GM12878 (cell line): ENCODE measurements at regions not wholly inside any gene's neighbourhood (a gene's known extent, or its start where the extent isn't known, plus 50 kb on each side); places are given as distances from the start of the nearest gene placed in this dataset.

ENCODE experiments used
- ATAC-seq: fragments of 200-7000 bp; cut with Tn5 transposase; 3 replicates; pipeline ENCODE4 v1.9.1; 2020; ENCODE audit warnings: mild to moderate bottlenecking, moderate library complexity
- BruUV-seq: library from RNA; stranded (reverse); fragments of 400-500 nt; replicated peaks from 2 replicates; lab custom pipeline; 2021; lab: Mats Ljungman, UMichigan
- CTCF ChIA-PET: fragments of 300-600 bp; sonication (Branson Sonifier 250); formaldehyde crosslinking; extraction: SDS; loops from one replicate; lab custom pipeline; 2021; ENCODE audit warnings: inconsistent platforms; lab: Yijun Ruan, JAX
- POLR2A ChIA-PET: fragments of 350-600 bp; formaldehyde crosslinking; extraction: SDS; loops from one replicate; lab custom pipeline; 2021; ENCODE audit warnings: inconsistent platforms; lab: Charles Lee
- RAD21 ChIA-PET: fragments of 300-600 bp; sonication (Branson Sonifier 250); formaldehyde crosslinking; loops from one replicate; lab custom pipeline; 2023; ENCODE audit warnings: antibody characterized with exemption; ENCODE audit not compliant: unreplicated experiment; lab: Charles Lee
- SMC1A ChIA-PET: fragments of 300-600 bp; sonication (Branson Sonifier 250); formaldehyde crosslinking; loops from one replicate; lab custom pipeline; 2023; ENCODE audit not compliant: unreplicated experiment, uncharacterized antibody; lab: Charles Lee
- DNase-seq: peaks from one replicate; pipeline ENCODE4 v3.0.0-alpha.2; 2011; ENCODE audit warnings: low read depth, low spot score
- FAIRE-seq: peaks from 3 replicates; lab custom pipeline; 2011; peaks lifted over from hg19 to GRCh38; lab: Jason Lieb, UNC
- H2AFZ ChIP-seq: 2 replicates; pipeline ENCODE4 v1.6.0; 2011; ENCODE audit warnings: low read depth, low read length, control low read depth; ENCODE audit not compliant: control insufficient read depth
- H3K27ac ChIP-seq: 2 replicates; pipeline ENCODE4 v1.5.1; 2011; ENCODE audit warnings: control low read depth; ENCODE audit not compliant: control insufficient read depth, insufficient read depth
- H3K27me3 ChIP-seq, 2 experiments: replicated peaks in 1 of 2; 2 replicates each; pipeline versions ENCODE4 v1.6.0 to v1.6.1; 2011; ENCODE audit warnings: low read length in 1 of 2; ENCODE audit not compliant: control insufficient read depth in 2 of 2, insufficient read depth in 2 of 2
- H3K36me3 ChIP-seq, 2 experiments: 2 replicates each; pipeline ENCODE4 v1.5.1; 2011; ENCODE audit warnings: low read length in 1 of 2; ENCODE audit not compliant: control insufficient read depth in 2 of 2, insufficient read depth in 2 of 2
- H3K4me1 ChIP-seq: 2 replicates; pipeline ENCODE4 v1.6.1; 2011; ENCODE audit warnings: mild to moderate bottlenecking, low read length, moderate library complexity, mixed read lengths; ENCODE audit not compliant: control insufficient read depth, insufficient read depth
- H3K4me2 ChIP-seq: 2 replicates; pipeline ENCODE4 v1.6.0; 2011; ENCODE audit warnings: control low read depth; ENCODE audit not compliant: control insufficient read depth, insufficient read depth
- H3K4me3 ChIP-seq: fragments of 200-600 bp; sonication (generic); 2 replicates; pipeline ENCODE4 v1.5.1; 2016
- H3K79me2 ChIP-seq: 2 replicates; pipeline ENCODE4 v1.6.0; 2011; ENCODE audit warnings: low read length; ENCODE audit not compliant: control insufficient read depth, insufficient read depth
- H3K9ac ChIP-seq: 2 replicates; pipeline ENCODE4 v1.8.0; 2011; ENCODE audit warnings: low read length, control low read depth, mixed read lengths; ENCODE audit not compliant: control insufficient read depth, insufficient read depth
- H3K9me3 ChIP-seq: replicated peaks from 3 replicates; pipeline ENCODE4 v1.5.1; 2011; ENCODE audit warnings: mild to moderate bottlenecking, low read length; ENCODE audit not compliant: control insufficient read depth, insufficient read depth
- H4K20me1 ChIP-seq: 2 replicates; pipeline ENCODE4 v1.6.0; 2011; ENCODE audit not compliant: control insufficient read depth, insufficient read depth
- CHD2 ChIP-seq: IDR thresholded peaks from 2 replicates; pipeline ENCODE4 v1.6.1; 2011; ENCODE audit warnings: low read depth, low read length, improper control_type of control experiment, borderline replicate concordance
- EGR1 ChIP-seq, 2 experiments: IDR thresholded peaks; 1 replicate in 1 of 2; 2 replicates in 1 of 2; pipeline ENCODE4 v1.6.1; 2011 to 2012; ENCODE audit warnings: low read depth in 2 of 2, low read length in 2 of 2, borderline replicate concordance in 1 of 2, mild to moderate bottlenecking in 1 of 2, moderate library complexity in 1 of 2
- EZH2 ChIP-seq: IDR thresholded peaks from 2 replicates; pipeline ENCODE4 v1.6.1; 2012; ENCODE audit warnings: low read depth, mild to moderate bottlenecking, control low read depth, inconsistent platforms, low read length, borderline replicate concordance; ENCODE audit not compliant: control insufficient read depth
- IRF4 ChIP-seq: IDR thresholded peaks from 2 replicates; pipeline ENCODE4 v1.6.1; 2011; ENCODE audit warnings: low read depth, low read length
- MEF2B ChIP-seq: fragments of 450-650 bp; IDR thresholded peaks from 2 replicates; pipeline ENCODE4 v1.6.1; 2018; ENCODE audit warnings: mild to moderate bottlenecking, moderate library complexity; ENCODE audit not compliant: partially characterized antibody, poor library complexity, severe bottlenecking
- NBN ChIP-seq: fragments of 450-650 bp; IDR thresholded peaks from 2 replicates; pipeline ENCODE4 v1.6.1; 2016
- PAX8 ChIP-seq: fragments of 450-650 bp; IDR thresholded peaks from 2 replicates; pipeline ENCODE4 v1.6.1; 2017; ENCODE audit warnings: mild to moderate bottlenecking, moderate library complexity
- PML ChIP-seq: IDR thresholded peaks from 2 replicates; pipeline ENCODE4 v1.6.1; 2012; ENCODE audit warnings: low read length, inconsistent platforms
- POLR2AphosphoS5 ChIP-seq: IDR thresholded peaks from 2 replicates; pipeline ENCODE4 v1.6.1; 2011; ENCODE audit warnings: mild to moderate bottlenecking, low read length, inconsistent platforms
- RBBP5 ChIP-seq: fragments of 200-600 bp; sonication (generic); conservative IDR thresholded peaks from 2 replicates; pipeline ENCODE4 v1.6.1; 2016
- SIX5 ChIP-seq: IDR thresholded peaks from 2 replicates; pipeline ENCODE4 v1.6.1; 2011; ENCODE audit warnings: mild to moderate bottlenecking, low read depth, low read length, moderate library complexity; ENCODE audit not compliant: severe bottlenecking
- TCF7 ChIP-seq: IDR thresholded peaks from 2 replicates; pipeline ENCODE4 v1.6.1; 2014; ENCODE audit warnings: antibody characterized with exemption, borderline replicate concordance
- WGBS: methylation state at CpG from one replicate; pipeline ENCODE4 v1.1.6; 2016; ENCODE audit warnings: low lambda C conversion rate; ENCODE audit not compliant: insufficient replicate concordance, insufficient coverage; ENCODE audit errors: missing lambda C conversion rate; 5-methylcytosine and 5-hydroxymethylcytosine counted together
- in situ Hi-C: fragments of 300-500 bp; cut with MboI; formaldehyde crosslinking; loops from 9 replicates; pipeline ENCODE4 v1.14.3; 2018; ENCODE audit warnings: mixed read lengths
- intact Hi-C: fragments of 100-400 bp; cut with micrococcal nuclease; formaldehyde crosslinking; loops from one replicate; pipeline ENCODE4 v1.14.2; 2022; ENCODE audit not compliant: unreplicated experiment
- TF ChIP-seq, protein P1 (sequence below): fragments of 450-650 bp; IDR thresholded peaks from 2 replicates; pipeline ENCODE4 v1.6.1; 2017; ENCODE audit warnings: borderline replicate concordance
- TF ChIP-seq, protein P2 (sequence below): fragments of 150-350 bp; IDR thresholded peaks from 2 replicates; pipeline ENCODE4 v1.6.1; 2016; ENCODE audit warnings: low read depth, low read length
- TF ChIP-seq, protein P3 (sequence below): fragments of 450-650 bp; IDR thresholded peaks from 2 replicates; pipeline ENCODE4 v1.6.1; 2014; ENCODE audit warnings: mild to moderate bottlenecking
- TF ChIP-seq, protein P4 (sequence below): IDR thresholded peaks from 2 replicates; pipeline ENCODE4 v1.6.1; 2011; ENCODE audit warnings: low read depth, low read length, improper control_type of control experiment, borderline replicate concordance

DNA sequence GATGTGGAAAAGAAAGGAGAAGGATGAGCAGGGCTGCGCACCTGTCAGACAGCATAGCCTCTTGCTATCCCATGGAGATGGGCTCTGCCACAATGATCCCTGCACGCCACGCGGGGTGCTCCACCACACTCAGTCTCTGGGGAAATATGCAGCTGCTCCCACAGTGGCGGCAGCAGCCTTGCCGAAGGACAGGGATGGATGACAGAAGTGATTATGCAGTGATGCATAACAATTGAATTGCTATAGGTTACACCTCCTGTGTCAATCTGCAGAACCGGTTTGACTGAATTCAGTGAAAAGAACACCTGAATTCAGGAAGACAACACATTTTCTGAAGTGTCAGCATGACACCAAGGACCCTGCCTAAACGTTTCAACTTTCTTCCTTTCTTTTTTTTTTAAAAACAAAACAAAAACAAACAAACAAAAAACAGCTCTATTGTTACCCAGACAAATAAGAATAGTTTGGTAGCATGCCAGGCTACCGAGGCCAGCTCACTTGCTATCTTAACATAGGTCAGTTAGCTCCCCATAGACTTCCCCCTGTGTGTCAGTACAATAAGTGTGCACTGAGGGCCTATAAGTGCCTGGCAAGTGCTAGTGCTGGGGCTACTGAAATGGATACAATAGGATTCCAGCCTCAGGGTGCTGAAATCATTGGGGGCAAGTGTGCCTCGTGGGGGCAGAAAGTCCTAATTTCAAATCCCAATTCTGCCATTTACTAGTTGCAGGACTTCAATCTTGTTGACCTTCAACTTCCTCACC lies 127.6 kb upstream of the LMO4 start:
- FAIRE-seq (no peak), ATAC-seq (no peak), DNase-seq (no peak)
- Histone ChIP-seq H3K36me3 (no peaks in the 10 kb centered on the region), H3K27ac (no peak overlapping the region), H3K79me2 (no peaks in the 10 kb centered on the region), H4K20me1 (no peaks in the 10 kb centered on the region), H3K27me3 (no peaks in the 10 kb centered on the region; a peak in 2 of 4 replicates), H3K4me1 (peaks cover 12% of the 10 kb centered on the region), H2AFZ (no peak overlapping the region), H3K9me3 (no peaks in the 10 kb centered on the region; the same call in 2 of the 3 replicates), H3K4me3 (no peak overlapping the region), H3K9ac (no peak overlapping the region), H3K4me2 (no peak overlapping the region)
- intact Hi-C loops = no loop called here
- ChIA-PET SMC1A (interaction anchor here (1.2 to 1.6 kb wide), 2 partner anchors 55 to 79 kb away, joined by 3 to 4 read pairs; no protein-coding TSS in a partner anchor), RAD21 (no interaction called here), POLR2A (no interaction called here), CTCF (interaction anchor here (1.0 kb wide), 1 partner anchor 10 kb away, joined by 4 read pairs; no protein-coding TSS in a partner anchor)
- no peak for TF ChIP-seq PML
- TF ChIP-seq MEF2B = no peak
- TF ChIP-seq EGR1 (IDR thresholded peaks at IDR 0.05; ENCODE audit: borderline replicate concordance in 1 of 2, low read depth in 2 of 2, low read length in 2 of 2) = no peak
- TF ChIP-seq TCF7 = no peak
- TF ChIP-seq, protein P1, sequence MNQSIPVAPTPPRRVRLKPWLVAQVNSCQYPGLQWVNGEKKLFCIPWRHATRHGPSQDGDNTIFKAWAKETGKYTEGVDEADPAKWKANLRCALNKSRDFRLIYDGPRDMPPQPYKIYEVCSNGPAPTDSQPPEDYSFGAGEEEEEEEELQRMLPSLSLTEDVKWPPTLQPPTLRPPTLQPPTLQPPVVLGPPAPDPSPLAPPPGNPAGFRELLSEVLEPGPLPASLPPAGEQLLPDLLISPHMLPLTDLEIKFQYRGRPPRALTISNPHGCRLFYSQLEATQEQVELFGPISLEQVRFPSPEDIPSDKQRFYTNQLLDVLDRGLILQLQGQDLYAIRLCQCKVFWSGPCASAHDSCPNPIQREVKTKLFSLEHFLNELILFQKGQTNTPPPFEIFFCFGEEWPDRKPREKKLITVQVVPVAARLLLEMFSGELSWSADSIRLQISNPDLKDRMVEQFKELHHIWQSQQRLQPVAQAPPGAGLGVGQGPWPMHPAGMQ = no peak
- TF ChIP-seq EZH2 = no peak
- no peak for TF ChIP-seq CHD2
- TF ChIP-seq, protein P2, sequence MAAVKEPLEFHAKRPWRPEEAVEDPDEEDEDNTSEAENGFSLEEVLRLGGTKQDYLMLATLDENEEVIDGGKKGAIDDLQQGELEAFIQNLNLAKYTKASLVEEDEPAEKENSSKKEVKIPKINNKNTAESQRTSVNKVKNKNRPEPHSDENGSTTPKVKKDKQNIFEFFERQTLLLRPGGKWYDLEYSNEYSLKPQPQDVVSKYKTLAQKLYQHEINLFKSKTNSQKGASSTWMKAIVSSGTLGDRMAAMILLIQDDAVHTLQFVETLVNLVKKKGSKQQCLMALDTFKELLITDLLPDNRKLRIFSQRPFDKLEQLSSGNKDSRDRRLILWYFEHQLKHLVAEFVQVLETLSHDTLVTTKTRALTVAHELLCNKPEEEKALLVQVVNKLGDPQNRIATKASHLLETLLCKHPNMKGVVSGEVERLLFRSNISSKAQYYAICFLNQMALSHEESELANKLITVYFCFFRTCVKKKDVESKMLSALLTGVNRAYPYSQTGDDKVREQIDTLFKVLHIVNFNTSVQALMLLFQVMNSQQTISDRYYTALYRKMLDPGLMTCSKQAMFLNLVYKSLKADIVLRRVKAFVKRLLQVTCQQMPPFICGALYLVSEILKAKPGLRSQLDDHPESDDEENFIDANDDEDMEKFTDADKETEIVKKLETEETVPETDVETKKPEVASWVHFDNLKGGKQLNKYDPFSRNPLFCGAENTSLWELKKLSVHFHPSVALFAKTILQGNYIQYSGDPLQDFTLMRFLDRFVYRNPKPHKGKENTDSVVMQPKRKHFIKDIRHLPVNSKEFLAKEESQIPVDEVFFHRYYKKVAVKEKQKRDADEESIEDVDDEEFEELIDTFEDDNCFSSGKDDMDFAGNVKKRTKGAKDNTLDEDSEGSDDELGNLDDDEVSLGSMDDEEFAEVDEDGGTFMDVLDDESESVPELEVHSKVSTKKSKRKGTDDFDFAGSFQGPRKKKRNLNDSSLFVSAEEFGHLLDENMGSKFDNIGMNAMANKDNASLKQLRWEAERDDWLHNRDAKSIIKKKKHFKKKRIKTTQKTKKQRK = no peak
- TF ChIP-seq PAX8 = no peak
- TF ChIP-seq, protein P3, sequence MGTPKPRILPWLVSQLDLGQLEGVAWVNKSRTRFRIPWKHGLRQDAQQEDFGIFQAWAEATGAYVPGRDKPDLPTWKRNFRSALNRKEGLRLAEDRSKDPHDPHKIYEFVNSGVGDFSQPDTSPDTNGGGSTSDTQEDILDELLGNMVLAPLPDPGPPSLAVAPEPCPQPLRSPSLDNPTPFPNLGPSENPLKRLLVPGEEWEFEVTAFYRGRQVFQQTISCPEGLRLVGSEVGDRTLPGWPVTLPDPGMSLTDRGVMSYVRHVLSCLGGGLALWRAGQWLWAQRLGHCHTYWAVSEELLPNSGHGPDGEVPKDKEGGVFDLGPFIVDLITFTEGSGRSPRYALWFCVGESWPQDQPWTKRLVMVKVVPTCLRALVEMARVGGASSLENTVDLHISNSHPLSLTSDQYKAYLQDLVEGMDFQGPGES = no peak
- no peak for TF ChIP-seq IRF4
- no peak for TF ChIP-seq NBN
- no peak for TF ChIP-seq POLR2AphosphoS5
- TF ChIP-seq, protein P4, sequence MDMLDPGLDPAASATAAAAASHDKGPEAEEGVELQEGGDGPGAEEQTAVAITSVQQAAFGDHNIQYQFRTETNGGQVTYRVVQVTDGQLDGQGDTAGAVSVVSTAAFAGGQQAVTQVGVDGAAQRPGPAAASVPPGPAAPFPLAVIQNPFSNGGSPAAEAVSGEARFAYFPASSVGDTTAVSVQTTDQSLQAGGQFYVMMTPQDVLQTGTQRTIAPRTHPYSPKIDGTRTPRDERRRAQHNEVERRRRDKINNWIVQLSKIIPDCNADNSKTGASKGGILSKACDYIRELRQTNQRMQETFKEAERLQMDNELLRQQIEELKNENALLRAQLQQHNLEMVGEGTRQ = no peak
- no peak for TF ChIP-seq SIX5
- TF ChIP-seq RBBP5 = no peak
- WGBS = 51% methylated on average over 10 of the region's 10 CpGs
- in situ Hi-C loops = no loop called here
- no TSS peak for BruUV-seq
